Endodermal cell (in vitro differentiated cells): ENCODE measurements at regions not wholly inside any gene's neighbourhood (a gene's known extent, or its start where the extent isn't known, plus 50 kb on each side); places are given as distances from the start of the nearest gene placed in this dataset.

ENCODE experiments used
- DNase-seq: peaks from one replicate; pipeline ENCODE4 v3.0.0-alpha.2; 2017
- H3K27ac ChIP-seq: 2 replicates; pipeline ENCODE4 v1.5.1; 2013; ENCODE audit warnings: mild to moderate bottlenecking, low read depth, low read length, moderate library complexity
- H3K27me3 ChIP-seq: 2 replicates; pipeline ENCODE4 v1.6.1; 2013; ENCODE audit warnings: mild to moderate bottlenecking, low read length, moderate library complexity; ENCODE audit not compliant: insufficient read depth, control insufficient read depth, poor library complexity, severe bottlenecking
- H3K36me3 ChIP-seq: 2 replicates; pipeline ENCODE4 v1.7.0; 2013; ENCODE audit warnings: mild to moderate bottlenecking, low read length, moderate library complexity; ENCODE audit not compliant: control insufficient read depth, insufficient read depth
- H3K4me1 ChIP-seq: one replicate; pipeline ENCODE4 v1.7.0; 2013; ENCODE audit warnings: low read length; ENCODE audit not compliant: control insufficient read depth, insufficient read depth
- H3K4me3 ChIP-seq: 2 replicates; pipeline ENCODE4 v1.5.1; 2013; ENCODE audit warnings: mild to moderate bottlenecking, low read length, moderate library complexity
- H3K9ac ChIP-seq: 2 replicates; pipeline ENCODE4 v1.6.1; 2013; ENCODE audit warnings: mild to moderate bottlenecking, low read length, moderate library complexity; ENCODE audit not compliant: poor library complexity, severe bottlenecking; ENCODE audit errors: extremely low read depth
- H3K9me3 ChIP-seq: 2 replicates; pipeline ENCODE4 v1.6.1; 2013; ENCODE audit warnings: mild to moderate bottlenecking, low read length, moderate library complexity; ENCODE audit not compliant: control insufficient read depth
- H3K27ac Mint-ChIP-seq: 2 replicates; pipeline ENCODE4 v1.8.0; 2020; ENCODE audit warnings: mixed read lengths
- H3K27me3 Mint-ChIP-seq: 2 replicates; pipeline ENCODE4 v1.8.0; 2021; ENCODE audit warnings: mild to moderate bottlenecking, mixed read lengths; ENCODE audit not compliant: insufficient read depth
- H3K36me3 Mint-ChIP-seq: 2 replicates; pipeline ENCODE4 v1.8.0; 2020; ENCODE audit warnings: low read depth, mixed read lengths
- H3K4me1 Mint-ChIP-seq: 2 replicates; pipeline ENCODE4 v1.8.0; 2020; ENCODE audit warnings: mixed read lengths
- H3K4me3 Mint-ChIP-seq: 2 replicates; pipeline ENCODE4 v1.8.0; 2020; ENCODE audit warnings: mild to moderate bottlenecking, moderate library complexity, mixed read lengths
- H3K9me3 Mint-ChIP-seq: 2 replicates; pipeline ENCODE4 v1.8.0; 2020; ENCODE audit warnings: mild to moderate bottlenecking, mixed read lengths
- CTCF ChIP-seq: fragments of 200-600 bp; sonication (generic); conservative IDR thresholded peaks from 2 replicates; pipeline ENCODE4 v1.5.0; 2021; ENCODE audit warnings: antibody characterized with exemption, mild to moderate bottlenecking
- WGBS, 2 experiments: methylation state at CpG; one replicate each; pipeline versions ENCODE4 v1.1.5 to v1.1.7; 2013; ENCODE audit warnings: missing lambda C conversion rate in 2 of 2, mixed read lengths in 1 of 2; ENCODE audit not compliant: insufficient coverage in 1 of 2, insufficient read length in 1 of 2; 5-methylcytosine and 5-hydroxymethylcytosine counted together

DNA sequence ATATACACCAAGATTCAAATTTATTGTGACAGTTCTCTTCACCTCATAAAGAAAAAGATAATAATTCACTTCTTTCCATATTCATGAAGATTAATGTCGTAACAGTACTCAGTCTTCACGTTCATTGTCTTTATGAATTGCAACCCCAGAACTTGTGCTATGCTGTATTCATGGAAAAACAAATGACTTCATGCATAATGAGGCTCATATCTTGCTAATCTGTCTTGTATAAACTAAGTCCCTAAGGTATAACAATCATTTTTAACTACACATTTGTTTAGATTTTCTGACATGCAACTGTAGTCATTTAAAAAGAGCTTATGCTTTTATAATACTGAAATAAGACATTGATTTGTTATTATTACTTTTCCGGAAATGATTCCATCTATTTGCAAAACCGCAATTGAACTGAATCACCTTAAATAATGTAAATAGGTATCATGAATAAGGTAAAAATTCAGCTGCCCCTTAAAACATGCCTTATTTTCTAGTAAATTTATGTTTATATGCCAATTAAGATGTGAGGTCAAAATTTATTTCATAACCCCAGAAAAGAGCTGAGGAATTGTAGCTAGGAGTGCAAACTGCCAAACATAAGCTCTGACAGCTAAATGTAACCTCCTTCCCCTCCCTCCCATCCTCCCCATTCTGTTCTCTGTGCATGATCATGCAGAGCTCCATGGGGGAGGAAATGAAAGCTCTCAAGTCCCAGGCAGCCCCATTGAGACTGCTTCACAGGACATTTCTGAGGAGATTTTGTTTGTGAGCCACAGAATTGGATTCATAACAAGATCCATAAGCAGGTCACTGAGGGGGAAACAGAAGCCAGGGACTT is 301.6 kb downstream of the ATP23 start:
- DNase-seq, result no peak
- H3K9ac ChIP-seq, result no peak overlapping the region
- H3K27me3 ChIP-seq, result no peaks in the 10 kb centered on the region
- no peaks in the 10 kb centered on the region for H3K36me3 ChIP-seq
- H3K9me3 ChIP-seq, result no peaks in the 10 kb centered on the region
- H3K4me3 ChIP-seq, result no peak overlapping the region
- TF ChIP-seq CTCF, result no peak
- 90 to 100% methylated on average over 1 to 3 of the region's 4 CpGs for WGBS, 2 experiments
- H3K9me3 Mint-ChIP-seq, result no peaks in the 10 kb centered on the region
- no peaks in the 10 kb centered on the region for H3K36me3 Mint-ChIP-seq
- H3K4me1 Mint-ChIP-seq, result no peaks in the 10 kb centered on the region
- H3K27ac ChIP-seq, result peak overlapping the region; percentile 54
- H3K27me3 Mint-ChIP-seq, result no peaks in the 10 kb centered on the region
- no peaks in the 10 kb centered on the region for H3K4me1 ChIP-seq
- no peak overlapping the region for H3K27ac Mint-ChIP-seq
- no peak overlapping the region for H3K4me3 Mint-ChIP-seq

DNA sequence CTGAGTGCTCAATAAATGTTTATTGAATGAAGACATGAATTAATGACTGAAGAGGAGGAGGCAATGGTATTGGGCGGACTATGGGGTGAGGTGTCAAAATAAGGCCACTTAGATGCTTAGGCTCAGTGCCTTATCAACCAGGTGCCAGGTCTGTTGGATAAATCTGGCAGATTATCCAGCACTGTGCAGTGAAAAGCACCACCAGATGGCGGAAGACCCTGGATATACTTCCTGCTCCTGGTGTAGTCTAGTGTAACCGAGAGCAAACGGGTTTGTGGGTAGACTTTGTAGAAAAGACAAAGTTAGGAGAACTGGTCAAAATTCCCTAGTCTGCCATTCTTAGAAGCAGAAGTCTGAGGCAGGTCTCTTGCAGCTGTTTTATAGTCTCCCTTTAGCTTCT is 306.3 kb downstream of the ATP23 start:
- peaks cover 3% of the 10 kb centered on the region for H3K4me1 ChIP-seq
- peak; percentile 62 for DNase-seq
- no peak overlapping the region for H3K4me3 ChIP-seq
- no peaks in the 10 kb centered on the region for H3K36me3 ChIP-seq
- TF ChIP-seq CTCF, result peak; percentile 57
- H3K4me3 Mint-ChIP-seq, result no peak overlapping the region
- H3K9me3 Mint-ChIP-seq, result no peaks in the 10 kb centered on the region
- WGBS, 2 experiments, result 92 to 98% methylated on average over 4 of the region's 4 CpGs
- no peak overlapping the region for H3K9ac ChIP-seq
- H3K9me3 ChIP-seq, result no peaks in the 10 kb centered on the region
- H3K27me3 Mint-ChIP-seq, result no peaks in the 10 kb centered on the region
- H3K27ac Mint-ChIP-seq, result no peak overlapping the region
- H3K27ac ChIP-seq, result no peak overlapping the region
- no peaks in the 10 kb centered on the region for H3K27me3 ChIP-seq
- no peaks in the 10 kb centered on the region for H3K36me3 Mint-ChIP-seq
- H3K4me1 Mint-ChIP-seq, result peaks cover 5% of the 10 kb centered on the region

GRCh38 chr12:58248599-58248998 is 307.2 kb downstream of the ATP23 start:
- TF ChIP-seq CTCF, result no peak
- Histone ChIP-seq H3K4me3 (no peak overlapping the region), H3K27me3 (no peaks in the 10 kb centered on the region), H3K27ac (no peak overlapping the region), H3K9me3 (no peaks in the 10 kb centered on the region), H3K36me3 (no peaks in the 10 kb centered on the region), H3K4me1 (peaks cover 3% of the 10 kb centered on the region), H3K9ac (no peak overlapping the region)
- H3K4me3 Mint-ChIP-seq, result no peak overlapping the region
- 85 to 93% methylated on average over 2 to 3 of the region's 3 CpGs for WGBS, 2 experiments
- no peak overlapping the region for H3K27ac Mint-ChIP-seq
- H3K27me3 Mint-ChIP-seq, result no peaks in the 10 kb centered on the region
- no peaks in the 10 kb centered on the region for H3K36me3 Mint-ChIP-seq
- H3K9me3 Mint-ChIP-seq, result no peaks in the 10 kb centered on the region
- DNase-seq, result no peak
- peaks cover 8% of the 10 kb centered on the region for H3K4me1 Mint-ChIP-seq
